Heart right ventricle (tissue), 16 donors: ENCODE measurements at regions not wholly inside any gene's neighbourhood (a gene's known extent, or its start where the extent isn't known, plus 50 kb on each side); places are given as distances from the start of the nearest gene placed in this dataset.

Experiments used
- ATAC-seq, 8 donors: fragments of 200-7000 bp; cut with Tn5 transposase; one replicate each; pipeline ENCODE4 v1.9.1; 2020; ENCODE audit warnings: mild to moderate bottlenecking in 8 of 8, moderate library complexity in 8 of 8, moderate number of reproducible peaks in 1 of 8
- DNase-seq, 2 donors: peaks; one replicate each; pipeline ENCODE4 v3.0.0-alpha.2; 2020
- H3K27ac ChIP-seq, 10 donors: fragments of 200-600 bp; sonication (generic) in 2 of 10; one replicate each; pipeline versions ENCODE4 v1.5.0 to v1.8.0; 2020 to 2022; ENCODE audit warnings: mild to moderate bottlenecking in 3 of 10
- H3K27me3 ChIP-seq, 7 donors: fragments of 200-600 bp; one replicate each; pipeline ENCODE4 v1.8.0; 2021 to 2022; ENCODE audit warnings: mild to moderate bottlenecking in 2 of 7
- H3K36me3 ChIP-seq, 9 donors: fragments of 200-600 bp; sonication (generic) in 1 of 9; one replicate each; pipeline versions ENCODE4 v1.5.0 to v1.8.0; 2020 to 2022; ENCODE audit warnings: mild to moderate bottlenecking in 2 of 9
- H3K4me1 ChIP-seq, 9 donors: fragments of 200-600 bp; sonication (generic) in 1 of 9; one replicate each; pipeline versions ENCODE4 v1.5.0 to v1.8.0; 2020 to 2022; ENCODE audit warnings: mild to moderate bottlenecking in 4 of 9
- H3K4me3 ChIP-seq, 10 donors: fragments of 200-600 bp; sonication (generic) in 2 of 10; one replicate each; pipeline versions ENCODE4 v1.5.0 to v1.8.0; 2020 to 2022; ENCODE audit warnings: mild to moderate bottlenecking in 7 of 10, moderate library complexity in 2 of 10
- H3K9me3 ChIP-seq, 11 donors: fragments of 200-600 bp in 10 of 11; sonication (generic) in 2 of 11; one replicate each; pipeline versions ENCODE4 v1.5.0 to v1.8.0; 2013 to 2022; ENCODE audit warnings: mild to moderate bottlenecking in 2 of 11, control low read depth in 1 of 11, moderate library complexity in 1 of 11
- CTCF ChIP-seq, 9 donors: fragments of 200-600 bp; sonication (generic) in 2 of 9; IDR thresholded peaks; one replicate each; pipeline versions ENCODE4 v1.5.0 to v1.8.0; 2021 to 2022; ENCODE audit warnings: antibody characterized with exemption in 9 of 9, mild to moderate bottlenecking in 5 of 9, moderate library complexity in 1 of 9
- WGBS, 2 donors: extraction: QIAGEN DNeasy Blood & Tissue Kit; methylation state at CpG; one replicate each; pipeline ENCODE4 v1.1.7; 2013; ENCODE audit warnings: inconsistent platforms in 1 of 2; 5-methylcytosine and 5-hydroxymethylcytosine counted together
- intact Hi-C, 10 donors: fragments of 100-400 bp; cut with DNase I; formaldehyde crosslinking; loops; one replicate each; pipeline versions ENCODE4 v1.11.1 to v1.14.2; 2022
- donor health status: Arrhythmogenic right ventricular cardiomyopathy.
- donor health status: ischemic (EF 13 %, LVEDD 7.1; RV severe dilation, severe dysfunction).
- donor health status: healthy with polysubstance abuse.
- donor health status: DM: no; HTN: yes; CAD: no.
- donor health status: DM: no; HTN: no; CAD: no.
- donor health status: ischemic (EF 25% LVEDD 6.9; RV normal size, moderate dysfunction).
- donor health status: ischemic (EF 25% LVEDD 5.7; RV mildly dilated, moderate dysfunction).
- donor health status: healthy.
- donor health status: DM: yes; HTN: yes; CAD: no.
- donor health status: Ischemic cardiomyopathy.
- donor health status: ischemic (EF 35%, LVEDD 5.7; RV mildly dilated, moderate dysfunction).
- donor health status: nonischemic (EF 11% LVEDD 7.7; RV severe dilation, severe dysfunction).
- donor health status: DM: yes; HTN: yes; CAD: no.
- donor health status: PGD.
- donor health status: ischemic (EF 29% LVEDD 5.4; RV normal size, mild dysfunction).
- donor health status: nonischemic (EF 23%, LVEDD 6.1; RV moderate dilation, normal function).

DNA sequence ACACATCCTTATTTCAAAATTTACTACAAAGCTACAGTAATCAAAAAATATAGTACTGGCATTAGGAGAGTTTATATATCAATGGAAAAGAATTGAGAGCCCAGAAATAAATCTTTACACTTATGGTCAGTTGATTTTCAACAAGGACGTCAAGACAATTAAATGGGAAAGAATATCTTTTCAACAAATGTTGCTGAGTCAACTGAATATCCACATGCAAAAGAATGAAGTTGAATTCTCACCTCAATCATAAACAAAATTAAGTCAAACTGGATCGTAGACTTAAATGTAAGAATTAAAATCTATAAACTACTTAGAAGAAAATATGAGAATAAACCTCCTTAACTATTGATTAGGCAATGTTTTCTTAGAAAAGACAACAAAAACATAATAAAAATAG is 61.5 kb upstream of the PRR16 start:
- WGBS, 2 donors = 82 to 94% methylated on average over 2 of the region's 2 CpGs
- ATAC-seq = no peak
- no peak for TF ChIP-seq CTCF (IDR thresholded peaks at IDR 0.05)

GRCh38 chr5:120405286-120405864 is 58.7 kb upstream of the PRR16 start:
- no peaks in the 10 kb centered on the region for H3K27me3 ChIP-seq
- peak overlapping the region in 1 of 10 donors; percentile 41 for H3K27ac ChIP-seq
- no peak overlapping the region for H3K4me3 ChIP-seq
- H3K36me3 ChIP-seq = no peaks in the 10 kb centered on the region
- TF ChIP-seq CTCF (IDR thresholded peaks at IDR 0.05) = no peak
- intact Hi-C loops = no loop called here
- no peak for DNase-seq
- 54 to 79% methylated on average over 1 of the region's 1 CpG for WGBS, 2 donors
- peaks cover 0 to 17% (median 4%) of the 10 kb centered on the region in 9 donors for H3K4me1 ChIP-seq
- peaks cover 0 to 10% (median 0%) of the 10 kb centered on the region in 11 donors for H3K9me3 ChIP-seq
- peak in 2 of 8 donors; percentile 45 to 78 for ATAC-seq

More for the DNA sequence above, 61.5 kb upstream of the PRR16 start:
- Histone ChIP-seq H3K4me1 (peaks cover 0 to 17% (median 4%) of the 10 kb centered on the region in 9 donors), H3K27me3 (no peaks in the 10 kb centered on the region), H3K9me3 (peaks cover 0 to 11% (median 0%) of the 10 kb centered on the region in 11 donors), H3K4me3 (no peak overlapping the region), H3K27ac (no peak overlapping the region), H3K36me3 (no peaks in the 10 kb centered on the region)
- DNase-seq = no peak
- intact Hi-C loops = no loop called here

- intact Hi-C loops = no loop called here
- no peak for DNase-seq
- peak in 1 of 8 donors; percentile 55 for ATAC-seq
- H3K9me3 ChIP-seq = peaks cover 0 to 10% (median 0%) of the 10 kb centered on the region in 11 donors
- H3K4me1 ChIP-seq = peaks cover 0 to 17% (median 4%) of the 10 kb centered on the region in 9 donors
- H3K27me3 ChIP-seq = no peaks in the 10 kb centered on the region
- peak overlapping the region in 1 of 10 donors; percentile 41 for H3K27ac ChIP-seq
- no peak overlapping the region for H3K4me3 ChIP-seq
- no peaks in the 10 kb centered on the region for H3K36me3 ChIP-seq
- TF ChIP-seq CTCF (IDR thresholded peaks at IDR 0.05) = no peak
These were observed 58.2 kb upstream of the PRR16 start for GRCh38 chr5:120405923-120406322.

DNA sequence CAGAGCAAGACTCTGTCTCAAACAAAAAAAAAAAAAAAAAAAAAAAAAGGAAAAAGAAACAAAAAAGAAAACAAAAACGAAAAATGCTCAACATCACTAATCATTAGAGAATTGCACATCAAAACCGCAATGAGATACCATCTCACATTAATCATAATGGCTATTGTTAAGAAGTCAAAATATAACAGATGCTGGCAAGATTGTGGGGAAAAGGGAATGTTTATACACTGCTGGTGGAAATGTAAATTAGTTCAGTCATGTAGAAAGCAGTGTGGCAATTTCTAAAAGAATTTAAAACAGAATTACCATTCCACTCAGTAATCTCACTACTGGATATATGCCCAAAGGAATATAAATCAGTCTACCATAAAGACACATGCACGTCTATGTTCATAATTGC is 50.4 kb upstream of the PRR16 start:
- 84 to 88% methylated on average over 3 of the region's 3 CpGs for WGBS, 2 donors
- DNase-seq (no peak), ATAC-seq (no peak)
- no peaks in the 10 kb centered on the region for H3K4me1 ChIP-seq
- no peak overlapping the region for H3K4me3 ChIP-seq
- TF ChIP-seq CTCF (IDR thresholded peaks at IDR 0.05) = no peak
- H3K27ac ChIP-seq = no peak overlapping the region
- no peaks in the 10 kb centered on the region for H3K27me3 ChIP-seq
- no peaks in the 10 kb centered on the region for H3K36me3 ChIP-seq
- H3K9me3 ChIP-seq = peaks cover 0 to 17% (median 0%) of the 10 kb centered on the region in 11 donors
- intact Hi-C loops = no loop called here
